Psoas muscle (tissue), 7 donors: ENCODE measurements at regions not wholly inside any gene's neighbourhood (a gene's known extent, or its start where the extent isn't known, plus 50 kb on each side); places are given as distances from the start of the nearest gene placed in this dataset.

ENCODE experiments used
- ATAC-seq, 4 donors: fragments of 200-7000 bp; cut with Tn5 transposase; one replicate each; pipeline ENCODE4 v1.9.1; 2020; ENCODE audit warnings: moderate library complexity in 3 of 4, mild to moderate bottlenecking in 2 of 4
- DNase-seq, 2 donors: peaks; one replicate each; pipeline ENCODE4 v3.0.0-alpha.2; 2020
- H3K27ac ChIP-seq: fragments of 200-600 bp; one replicate; pipeline ENCODE4 v1.8.0; 2022
- H3K27me3 ChIP-seq, 3 donors: fragments of 200-600 bp in 1 of 3; one replicate each; pipeline versions ENCODE4 v1.6.1 to v1.8.0; 2013 to 2022; ENCODE audit warnings: low read length in 2 of 3, mild to moderate bottlenecking in 2 of 3, moderate library complexity in 1 of 3; ENCODE audit not compliant: insufficient read depth in 3 of 3
- H3K36me3 ChIP-seq, 2 donors: fragments of 200-600 bp in 1 of 2; one replicate each; pipeline versions ENCODE4 v1.6.1 to v1.8.0; 2013 to 2022; ENCODE audit warnings: low read depth in 1 of 2, mild to moderate bottlenecking in 1 of 2, moderate library complexity in 1 of 2; ENCODE audit not compliant: insufficient read depth in 1 of 2
- H3K4me1 ChIP-seq: fragments of 200-600 bp; one replicate; pipeline ENCODE4 v1.8.0; 2022
- H3K4me3 ChIP-seq: fragments of 200-600 bp; one replicate; pipeline ENCODE4 v1.8.0; 2022; ENCODE audit warnings: mild to moderate bottlenecking
- H3K9me3 ChIP-seq: fragments of 200-600 bp; one replicate; pipeline ENCODE4 v1.8.0; 2022
- WGBS, 3 donors: extraction: QIAGEN DNeasy Blood & Tissue Kit; methylation state at CpG; one replicate each; pipeline versions ENCODE4 v1.1.6 to v1.1.7; 2013; 5-methylcytosine and 5-hydroxymethylcytosine counted together
- intact Hi-C, 2 donors: fragments of 100-400 bp; cut with DNase I; formaldehyde crosslinking; loops; one replicate each; pipeline versions ENCODE4 v1.11.0 to v1.14.2; 2022
- TF ChIP-seq, protein P1 (sequence below): fragments of 200-600 bp; IDR thresholded peaks from one replicate; pipeline ENCODE4 v1.8.0; 2022; ENCODE audit warnings: antibody characterized with exemption
- donor health status: healthy with polysubstance abuse.
- donor health status: DM: no; HTN: no; CAD: no; lungs with moderate emphysema.
- donor health status: Bipolar disorder and iron deficiency.
- donor health status: healthy.
- donor health status: DM: yes; HTN: yes; CAD: no.
- donor health status: DM: no; HTN: no; CAD: no.
- donor health status: DM: yes; HTN: yes; CAD: no.

DNA sequence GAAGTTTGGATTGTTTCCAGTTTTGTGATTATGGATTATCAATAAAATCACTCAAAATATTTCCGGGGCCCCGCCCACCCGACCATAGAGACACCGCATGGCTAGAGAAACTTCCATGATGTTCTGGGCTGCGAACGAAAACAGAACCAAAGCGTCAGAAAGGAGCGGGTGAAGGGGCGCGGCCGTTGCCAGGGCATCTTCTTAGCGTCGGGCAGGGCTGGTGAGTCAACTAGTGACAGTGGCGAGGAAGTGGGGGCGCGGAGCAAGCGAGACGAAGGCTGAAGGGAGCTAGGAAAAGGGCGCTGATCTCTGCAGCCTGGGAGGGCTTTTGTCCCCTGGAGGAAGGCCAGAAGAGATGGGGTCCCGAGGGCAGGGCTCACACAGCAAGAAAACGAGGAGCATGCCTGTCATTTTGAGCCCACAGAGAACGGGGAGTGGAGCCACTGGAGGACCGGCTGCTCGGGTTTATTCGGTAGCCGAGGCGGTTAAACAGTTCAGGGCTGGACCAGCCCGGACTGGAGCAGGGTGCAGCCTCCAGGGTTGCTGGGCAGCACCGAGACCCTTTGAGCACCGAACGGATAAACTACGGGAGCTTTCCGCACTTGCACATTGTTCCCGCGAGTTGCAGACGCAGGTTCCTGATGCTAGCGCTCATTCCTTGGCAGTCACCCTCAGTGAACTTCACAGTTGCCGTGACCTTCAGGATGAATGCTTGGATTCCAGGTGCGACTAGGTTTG is 298.1 kb upstream of the TRPC5 start:
- no peak for DNase-seq

DNA sequence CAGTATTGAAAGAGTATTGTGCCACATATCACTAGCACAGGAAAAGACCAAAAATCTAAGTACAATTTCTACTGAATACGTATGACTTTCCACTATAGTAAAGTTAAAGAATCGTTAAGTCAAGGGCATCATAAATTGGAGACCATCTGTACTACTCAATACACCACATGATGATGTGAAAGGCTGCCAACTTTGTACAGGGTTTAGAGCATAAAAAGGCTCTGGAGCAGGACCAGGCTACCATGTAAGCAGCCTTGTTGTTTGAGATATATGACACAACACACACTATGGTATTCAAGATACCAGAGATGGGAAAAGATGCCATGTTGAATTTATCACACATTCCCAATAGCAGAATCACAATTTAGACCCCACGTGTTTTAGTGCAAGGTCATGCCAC is 294.9 kb upstream of the TRPC5 start:
- Histone ChIP-seq H3K27ac (no peak overlapping the region), H3K27me3 (peaks cover 0 to 19% (median 0%) of the 10 kb centered on the region in 3 donors), H3K4me1 (no peaks in the 10 kb centered on the region), H3K4me3 (no peak overlapping the region), H3K36me3 (no peaks in the 10 kb centered on the region), H3K9me3 (no peaks in the 10 kb centered on the region)
- WGBS, 3 donors, result 60 to 81% (median 80%) methylated on average over 3 of the region's 3 CpGs
- ATAC-seq (no peak), DNase-seq (no peak)
- intact Hi-C loops, result no loop called here
- TF ChIP-seq, protein P1, sequence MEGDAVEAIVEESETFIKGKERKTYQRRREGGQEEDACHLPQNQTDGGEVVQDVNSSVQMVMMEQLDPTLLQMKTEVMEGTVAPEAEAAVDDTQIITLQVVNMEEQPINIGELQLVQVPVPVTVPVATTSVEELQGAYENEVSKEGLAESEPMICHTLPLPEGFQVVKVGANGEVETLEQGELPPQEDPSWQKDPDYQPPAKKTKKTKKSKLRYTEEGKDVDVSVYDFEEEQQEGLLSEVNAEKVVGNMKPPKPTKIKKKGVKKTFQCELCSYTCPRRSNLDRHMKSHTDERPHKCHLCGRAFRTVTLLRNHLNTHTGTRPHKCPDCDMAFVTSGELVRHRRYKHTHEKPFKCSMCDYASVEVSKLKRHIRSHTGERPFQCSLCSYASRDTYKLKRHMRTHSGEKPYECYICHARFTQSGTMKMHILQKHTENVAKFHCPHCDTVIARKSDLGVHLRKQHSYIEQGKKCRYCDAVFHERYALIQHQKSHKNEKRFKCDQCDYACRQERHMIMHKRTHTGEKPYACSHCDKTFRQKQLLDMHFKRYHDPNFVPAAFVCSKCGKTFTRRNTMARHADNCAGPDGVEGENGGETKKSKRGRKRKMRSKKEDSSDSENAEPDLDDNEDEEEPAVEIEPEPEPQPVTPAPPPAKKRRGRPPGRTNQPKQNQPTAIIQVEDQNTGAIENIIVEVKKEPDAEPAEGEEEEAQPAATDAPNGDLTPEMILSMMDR, result no peak

More for the DNA sequence above, 298.1 kb upstream of the TRPC5 start:
- intact Hi-C loops, result no loop called here
- H3K27ac ChIP-seq, result no peak overlapping the region
- H3K4me3 ChIP-seq, result no peak overlapping the region
- no peaks in the 10 kb centered on the region for H3K36me3 ChIP-seq
- H3K27me3 ChIP-seq, result peaks cover 0 to 8% (median 0%) of the 10 kb centered on the region in 3 donors
- 74 to 95% (median 94%) methylated on average over 27 to 39 of the region's 39 CpGs for WGBS, 3 donors
- H3K9me3 ChIP-seq, result no peaks in the 10 kb centered on the region
- no peaks in the 10 kb centered on the region for H3K4me1 ChIP-seq
- TF ChIP-seq, protein P1, result no peak
- no peak for ATAC-seq

DNA sequence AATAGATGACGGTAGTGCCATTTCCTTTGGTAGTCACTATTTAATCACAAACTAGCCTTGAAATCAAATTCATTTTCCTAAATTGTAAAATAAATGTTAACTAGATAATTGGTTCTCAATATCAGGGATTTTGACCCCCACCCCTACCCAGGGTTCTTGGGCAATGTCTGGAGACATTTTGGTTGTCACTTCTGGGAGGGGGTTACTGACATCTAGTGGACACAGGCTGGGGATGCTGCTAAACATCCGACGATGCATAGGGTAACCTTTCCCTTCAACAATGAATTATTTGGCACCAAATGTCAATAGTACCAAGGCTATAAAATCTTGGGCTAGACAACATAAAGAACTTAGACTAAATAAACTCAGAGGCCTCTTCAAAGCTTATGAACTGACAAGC is 285.8 kb upstream of the TRPC5 start:
- intact Hi-C loops, result no loop called here
- DNase-seq (no peak), ATAC-seq (no peak)
- Histone ChIP-seq H3K4me3 (no peak overlapping the region), H3K9me3 (no peaks in the 10 kb centered on the region), H3K4me1 (no peaks in the 10 kb centered on the region), H3K27ac (no peak overlapping the region), H3K36me3 (no peaks in the 10 kb centered on the region), H3K27me3 (peaks cover 0 to under 1% (median 0%) of the 10 kb centered on the region in 3 donors)
- WGBS, 3 donors, result 28 to 39% (median 35%) methylated on average over 3 of the region's 3 CpGs
- TF ChIP-seq, protein P1, result no peak

- H3K4me1 ChIP-seq, result no peaks in the 10 kb centered on the region
- no peaks in the 10 kb centered on the region for H3K36me3 ChIP-seq
- 86 to 100% (median 92%) methylated on average over 1 of the region's 1 CpG for WGBS, 3 donors
- ATAC-seq, result no peak
- peaks cover 0 to 12% (median 0%) of the 10 kb centered on the region in 3 donors for H3K27me3 ChIP-seq
- no peaks in the 10 kb centered on the region for H3K9me3 ChIP-seq
- no peak overlapping the region for H3K27ac ChIP-seq
- no peak overlapping the region for H3K4me3 ChIP-seq
- TF ChIP-seq, protein P1, result no peak
- DNase-seq, result no peak
- intact Hi-C loops, result no loop called here
Observed at GRCh38 chrX:112367065-112367464, 284.5 kb upstream of the TRPC5 start.

- DNase-seq, result no peak
- H3K36me3 ChIP-seq, result no peaks in the 10 kb centered on the region
- H3K4me3 ChIP-seq, result no peak overlapping the region
- no peak overlapping the region for H3K27ac ChIP-seq
- H3K4me1 ChIP-seq, result no peaks in the 10 kb centered on the region
- H3K9me3 ChIP-seq, result no peaks in the 10 kb centered on the region
- intact Hi-C loops, result no loop called here
- 56 to 73% (median 63%) methylated on average over 1 of the region's 1 CpG for WGBS, 3 donors
- TF ChIP-seq, protein P1, result no peak
- no peak for ATAC-seq
- H3K27me3 ChIP-seq, result peaks cover 0 to 17% (median 0%) of the 10 kb centered on the region in 3 donors
Observed at GRCh38 chrX:112359906-112360305, 277.3 kb upstream of the TRPC5 start.
